ENCODE measurements at regions not wholly inside any gene's neighbourhood (a gene's known extent, or its start where the extent isn't known, plus 50 kb on each side); places are given as distances from the start of the nearest gene placed in this dataset.

DNA sequence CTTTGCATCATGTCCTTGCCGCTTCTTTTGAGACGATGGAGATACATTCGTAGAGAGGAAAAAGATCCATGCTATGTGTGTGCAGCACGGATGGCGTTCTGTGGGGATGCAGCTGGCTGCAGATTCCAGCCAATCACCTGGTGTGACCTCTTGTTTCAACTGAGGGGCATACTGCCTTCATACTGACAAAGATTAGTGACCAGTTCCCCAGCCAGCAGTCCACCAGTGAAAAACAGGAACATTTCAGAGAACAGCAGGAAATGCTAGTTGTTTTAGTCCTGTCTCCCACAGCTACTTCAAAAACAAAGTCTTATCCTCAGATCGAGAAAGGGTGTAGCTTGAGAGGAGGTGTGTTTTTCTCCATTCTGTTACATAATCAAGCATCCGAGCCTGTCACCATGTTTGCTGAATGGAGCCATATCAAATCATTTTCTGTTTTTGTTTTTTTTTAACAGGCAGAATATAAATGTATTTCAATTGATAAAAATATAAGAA is 255.7 kb upstream of the FMN2 start:
- no peak overlapping the region for H2AK9ac ChIP-seq (replicated peaks; ENCODE audit: low read depth, low read length, poor library complexity)
- H3K27ac ChIP-seq (ENCODE audit: insufficient read depth, low read length) = no peak overlapping the region
- no peak overlapping the region for H3K4me3 ChIP-seq (ENCODE audit: insufficient read depth, low read depth, low read length)
- DNase-seq (no peak), ATAC-seq (ENCODE audit: low read depth) (no peak)
- H3K4me2 ChIP-seq (ENCODE audit: low read depth, low read length) = no peak overlapping the region
- H4K5ac ChIP-seq (ENCODE audit: low read depth, low read length) = no peak overlapping the region
- H3K14ac ChIP-seq (replicated peaks; ENCODE audit: low read depth, low read length) = no peak overlapping the region
- H2BK120ac ChIP-seq (ENCODE audit: low read depth, low read length) = no peak overlapping the region
- H3K23ac ChIP-seq (ENCODE audit: low read depth, low read length) = no peak overlapping the region
- ChIA-PET CTCF (interaction anchor here (0.7 kb wide), 1 partner anchor 684 kb away, joined by 6 read pairs; no protein-coding TSS in a partner anchor), POLR2A (ENCODE audit: unreplicated experiment) (no interaction called here)
- H3K18ac ChIP-seq (ENCODE audit: low read depth, low read length) = no peak overlapping the region
- H3K9me1 ChIP-seq (ENCODE audit: insufficient read depth, low read length) = no peaks in the 10 kb centered on the region
- peaks cover 2% of the 10 kb centered on the region; the same call in 1 of the 2 replicates for H3K9me3 ChIP-seq (ENCODE audit: control insufficient read depth, insufficient read depth, low read length)
- no peak overlapping the region for H2AK5ac ChIP-seq (ENCODE audit: low read depth, low read length)
- dilution Hi-C loops (cut with HindIII; ENCODE audit: low sequenced_read_pairs, unreplicated experiment) (no loop called here), intact Hi-C loops (cut with micrococcal nuclease) (no loop called here), in situ Hi-C loops (cut with MboI; ENCODE audit: low sequenced_read_pairs) (no loop called here)
- H2BK15ac ChIP-seq (ENCODE audit: low read depth, low read length) = no peak overlapping the region
- no peaks in the 10 kb centered on the region for H3K27me3 ChIP-seq (ENCODE audit: control insufficient read depth, insufficient read depth, low read length)
- H3K9ac ChIP-seq (ENCODE audit: low read depth, low read length) = no peak overlapping the region
- no peak overlapping the region for H2BK20ac ChIP-seq (ENCODE audit: low read depth, low read length)
- no peak overlapping the region for H3K56ac ChIP-seq (ENCODE audit: extremely low read depth, insufficient read depth, low read length)
- BruUV-seq (replicated peaks) = no TSS peak
- no peak overlapping the region for H2AFZ ChIP-seq (replicated peaks; ENCODE audit: low read length, poor library complexity)
- no peaks in the 10 kb centered on the region for H3K4me1 ChIP-seq (ENCODE audit: control insufficient read depth, insufficient read depth, low read length)
- no peak overlapping the region for H2BK5ac ChIP-seq (ENCODE audit: low read depth, low read length, poor library complexity, severe bottlenecking)
- H4K8ac ChIP-seq (ENCODE audit: low read depth in 2 of 2, low read length in 2 of 2) = no peak overlapping the region
- H4K20me1 ChIP-seq (ENCODE audit: insufficient read depth, low read length) = no peaks in the 10 kb centered on the region
- H3K79me1 ChIP-seq (ENCODE audit: low read depth in 1 of 2, low read length in 2 of 2) = no peaks in the 10 kb centered on the region
- WGBS, 2 experiments (ENCODE audit: extremely low coverage in 2 of 2, insufficient read length in 1 of 2) = 71% methylated on average over 1 of the region's 7 CpGs; no CpG with 5 or more reads in 1 of the 2 experiments
- H3K36me3 ChIP-seq (ENCODE audit: control insufficient read depth, insufficient read depth, low read length) = no peaks in the 10 kb centered on the region
- H3K4ac ChIP-seq (ENCODE audit: low read depth, low read length) = no peak overlapping the region
- H4K91ac ChIP-seq (ENCODE audit: insufficient read depth, low read depth, low read length) = no peak overlapping the region
- TF ChIP-seq CHD1 (IDR thresholded peaks at IDR 0.05; ENCODE audit: low read depth, low read length) (no peak), MAFK (IDR thresholded peaks at IDR 0.05; ENCODE audit: low read depth, low read length) (no peak), CEBPB (IDR thresholded peaks at IDR 0.05; ENCODE audit: low read depth, low read length) (no peak), RCOR1 (IDR thresholded peaks at IDR 0.05; ENCODE audit: insufficient replicate concordance, low read length) (no peak), SMC3 (IDR thresholded peaks at IDR 0.05; ENCODE audit: low read depth, low read length) (no peak), FOS (IDR thresholded peaks at IDR 0.05; ENCODE audit: low read depth, low read length) (no peak), BHLHE40 (IDR thresholded peaks at IDR 0.05; ENCODE audit: low read depth, low read length) (no peak), MXI1 (IDR thresholded peaks at IDR 0.05; ENCODE audit: borderline replicate concordance, low read depth, low read length) (no peak), POLR2A (IDR thresholded peaks at IDR 0.05; ENCODE audit: low read depth, low read length) (no peak), RAD21 (IDR thresholded peaks at IDR 0.05; ENCODE audit: low read length) (no peak), RFX5 (IDR thresholded peaks at IDR 0.05; ENCODE audit: low read depth, low read length) (no peak), NFE2L2 (IDR thresholded peaks at IDR 0.05; ENCODE audit: low read depth, low read length) (no peak), MAZ (IDR thresholded peaks at IDR 0.05; ENCODE audit: borderline replicate concordance, low read depth, low read length) (no peak)
- TF ChIP-seq, protein P1, sequence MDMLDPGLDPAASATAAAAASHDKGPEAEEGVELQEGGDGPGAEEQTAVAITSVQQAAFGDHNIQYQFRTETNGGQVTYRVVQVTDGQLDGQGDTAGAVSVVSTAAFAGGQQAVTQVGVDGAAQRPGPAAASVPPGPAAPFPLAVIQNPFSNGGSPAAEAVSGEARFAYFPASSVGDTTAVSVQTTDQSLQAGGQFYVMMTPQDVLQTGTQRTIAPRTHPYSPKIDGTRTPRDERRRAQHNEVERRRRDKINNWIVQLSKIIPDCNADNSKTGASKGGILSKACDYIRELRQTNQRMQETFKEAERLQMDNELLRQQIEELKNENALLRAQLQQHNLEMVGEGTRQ (IDR thresholded peaks at IDR 0.05; ENCODE audit: low read depth, low read length) = no peak
- TF ChIP-seq, protein P2, sequence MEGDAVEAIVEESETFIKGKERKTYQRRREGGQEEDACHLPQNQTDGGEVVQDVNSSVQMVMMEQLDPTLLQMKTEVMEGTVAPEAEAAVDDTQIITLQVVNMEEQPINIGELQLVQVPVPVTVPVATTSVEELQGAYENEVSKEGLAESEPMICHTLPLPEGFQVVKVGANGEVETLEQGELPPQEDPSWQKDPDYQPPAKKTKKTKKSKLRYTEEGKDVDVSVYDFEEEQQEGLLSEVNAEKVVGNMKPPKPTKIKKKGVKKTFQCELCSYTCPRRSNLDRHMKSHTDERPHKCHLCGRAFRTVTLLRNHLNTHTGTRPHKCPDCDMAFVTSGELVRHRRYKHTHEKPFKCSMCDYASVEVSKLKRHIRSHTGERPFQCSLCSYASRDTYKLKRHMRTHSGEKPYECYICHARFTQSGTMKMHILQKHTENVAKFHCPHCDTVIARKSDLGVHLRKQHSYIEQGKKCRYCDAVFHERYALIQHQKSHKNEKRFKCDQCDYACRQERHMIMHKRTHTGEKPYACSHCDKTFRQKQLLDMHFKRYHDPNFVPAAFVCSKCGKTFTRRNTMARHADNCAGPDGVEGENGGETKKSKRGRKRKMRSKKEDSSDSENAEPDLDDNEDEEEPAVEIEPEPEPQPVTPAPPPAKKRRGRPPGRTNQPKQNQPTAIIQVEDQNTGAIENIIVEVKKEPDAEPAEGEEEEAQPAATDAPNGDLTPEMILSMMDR (conservative IDR thresholded peaks at IDR 0.05; ENCODE audit: low read depth, low read length) = no peak
- TF ChIP-seq, protein P3, sequence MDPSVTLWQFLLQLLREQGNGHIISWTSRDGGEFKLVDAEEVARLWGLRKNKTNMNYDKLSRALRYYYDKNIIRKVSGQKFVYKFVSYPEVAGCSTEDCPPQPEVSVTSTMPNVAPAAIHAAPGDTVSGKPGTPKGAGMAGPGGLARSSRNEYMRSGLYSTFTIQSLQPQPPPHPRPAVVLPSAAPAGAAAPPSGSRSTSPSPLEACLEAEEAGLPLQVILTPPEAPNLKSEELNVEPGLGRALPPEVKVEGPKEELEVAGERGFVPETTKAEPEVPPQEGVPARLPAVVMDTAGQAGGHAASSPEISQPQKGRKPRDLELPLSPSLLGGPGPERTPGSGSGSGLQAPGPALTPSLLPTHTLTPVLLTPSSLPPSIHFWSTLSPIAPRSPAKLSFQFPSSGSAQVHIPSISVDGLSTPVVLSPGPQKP (IDR thresholded peaks at IDR 0.05; ENCODE audit: borderline replicate concordance, low read depth, low read length) = no peak

All from IMR-90 (cell line).